ENCODE measurements at regions not wholly inside any gene's neighbourhood (a gene's known extent, or its start where the extent isn't known, plus 50 kb on each side); places are given as distances from the start of the nearest gene placed in this dataset.
"Not testable (repeated sequence)": the region's sequence is repeated elsewhere in the genome, so short reads cannot be mapped to it uniquely, and the experiment has no call there.

GRCh38 chr1:79230751-79231150, 224.2 kb upstream of the ADGRL4 start:
- H3K27me3 Mint-ChIP-seq; H3K4me1 Mint-ChIP-seq; H3K4me3 ChIP-seq (ENCODE audit: low read depth, low read length); H3K9me3 ChIP-seq (ENCODE audit: control insufficient read depth in 2 of 2, low read length in 2 of 2); H3K27ac ChIP-seq (ENCODE audit: insufficient read depth, low read length, poor library complexity, severe bottlenecking); DNase-seq; H3K36me3 Mint-ChIP-seq; H3K27me3 ChIP-seq (ENCODE audit: control insufficient read depth, insufficient read depth, low read length); H3K4me1 ChIP-seq (ENCODE audit: control insufficient read depth, insufficient read depth, low read length, poor library complexity, severe bottlenecking); H3K4me3 Mint-ChIP-seq; H3K27ac Mint-ChIP-seq; H3K36me3 ChIP-seq (ENCODE audit: control insufficient read depth, insufficient read depth, low read length); ATAC-seq (ENCODE audit: low read depth in 2 of 2): not testable (repeated sequence)
- peaks cover 0 to 16% (median 5%) of the 10 kb centered on the region in 7 donors for H3K9me3 Mint-ChIP-seq

- peaks cover 0 to 29% (median 4%) of the 10 kb centered on the region in 7 donors for H3K9me3 Mint-ChIP-seq
- no peaks in the 10 kb centered on the region for H3K27me3 Mint-ChIP-seq
- H3K36me3 Mint-ChIP-seq, result no peaks in the 10 kb centered on the region
- H3K27ac ChIP-seq (ENCODE audit: insufficient read depth, low read length, poor library complexity, severe bottlenecking), result no peak overlapping the region
- H3K4me1 Mint-ChIP-seq, result no peaks in the 10 kb centered on the region
- no peak overlapping the region for H3K27ac Mint-ChIP-seq
- H3K36me3 ChIP-seq (ENCODE audit: control insufficient read depth, insufficient read depth, low read length), result no peaks in the 10 kb centered on the region
- H3K4me1 ChIP-seq (ENCODE audit: control insufficient read depth, insufficient read depth, low read length, poor library complexity, severe bottlenecking), result no peaks in the 10 kb centered on the region
- H3K4me3 Mint-ChIP-seq, result no peak overlapping the region
- ATAC-seq (ENCODE audit: low read depth in 2 of 2) (no peak), DNase-seq (no peak)
- no peak overlapping the region for H3K4me3 ChIP-seq (ENCODE audit: low read depth, low read length)
- H3K27me3 ChIP-seq (ENCODE audit: control insufficient read depth, insufficient read depth, low read length), result no peaks in the 10 kb centered on the region
- H3K9me3 ChIP-seq (ENCODE audit: control insufficient read depth in 2 of 2, low read length in 2 of 2), result peaks cover 0 to 3% of the 10 kb centered on the region in 2 experiments
Measured at GRCh38 chr1:79226963-79227362, 220.4 kb upstream of the ADGRL4 start.

DNA sequence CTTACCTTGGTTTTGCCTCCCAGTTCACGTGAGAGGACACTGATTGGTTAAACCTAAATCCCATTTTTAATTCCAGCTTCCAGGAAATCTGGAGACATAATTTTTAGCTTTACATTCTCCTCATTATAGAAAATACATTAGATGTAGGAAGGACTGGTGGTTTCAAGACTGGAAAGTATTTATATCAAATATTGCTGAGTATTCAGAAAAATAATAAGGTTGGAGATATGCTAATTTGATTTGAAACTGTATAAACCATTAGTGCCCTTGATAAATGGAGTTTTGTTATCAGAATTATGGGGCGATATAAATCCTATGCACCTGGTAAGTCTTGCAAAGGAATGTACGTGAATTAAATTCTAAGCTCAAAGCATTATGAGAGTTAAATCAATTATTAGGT, 218.0 kb upstream of the ADGRL4 start:
- Histone ChIP-seq H3K4me1 (ENCODE audit: control insufficient read depth, insufficient read depth, low read length, poor library complexity, severe bottlenecking) (no peaks in the 10 kb centered on the region), H3K27me3 (ENCODE audit: control insufficient read depth, insufficient read depth, low read length) (no peaks in the 10 kb centered on the region), H3K36me3 (ENCODE audit: control insufficient read depth, insufficient read depth, low read length) (no peaks in the 10 kb centered on the region), H3K9me3 (ENCODE audit: control insufficient read depth in 2 of 2, low read length in 2 of 2) (peaks cover 3 to 13% of the 10 kb centered on the region in 2 experiments), H3K4me3 (ENCODE audit: low read depth, low read length) (no peak overlapping the region), H3K27ac (ENCODE audit: insufficient read depth, low read length, poor library complexity, severe bottlenecking) (no peak overlapping the region)
- Mint-ChIP-seq H3K27ac (no peak overlapping the region), H3K36me3 (peaks cover 3% of the 10 kb centered on the region), H3K4me3 (no peak overlapping the region), H3K9me3 (peaks cover 0 to 27% (median 8%) of the 10 kb centered on the region in 7 donors), H3K27me3 (no peaks in the 10 kb centered on the region), H3K4me1 (no peaks in the 10 kb centered on the region)
- ATAC-seq (ENCODE audit: low read depth in 2 of 2) (no peak), DNase-seq (no peak)

DNA sequence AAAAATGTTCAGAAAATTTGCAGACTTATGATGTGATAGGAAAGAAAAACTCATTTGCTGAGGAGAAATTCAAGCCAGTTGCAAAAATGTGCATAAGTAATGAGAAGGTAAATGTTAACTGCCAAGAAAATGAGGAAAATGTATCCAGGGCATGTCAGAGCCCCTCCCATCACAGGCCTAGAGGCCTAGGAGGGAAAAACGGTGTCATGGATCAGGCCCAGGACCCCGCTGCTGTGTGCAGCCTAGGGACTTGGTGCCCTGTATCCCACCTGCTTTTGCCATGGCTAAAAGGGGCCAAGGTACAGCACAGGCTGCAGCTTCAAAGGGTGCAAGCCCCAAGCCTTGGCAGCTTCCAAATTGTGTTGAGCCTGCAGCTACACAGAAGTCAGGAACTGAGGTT, 214.0 kb upstream of the ADGRL4 start:
- no peaks in the 10 kb centered on the region for H3K27me3 Mint-ChIP-seq
- Histone ChIP-seq H3K9me3 (ENCODE audit: control insufficient read depth in 2 of 2, low read length in 2 of 2) (peaks cover 3 to 19% of the 10 kb centered on the region in 2 experiments), H3K4me3 (ENCODE audit: low read depth, low read length) (no peak overlapping the region), H3K27ac (ENCODE audit: insufficient read depth, low read length, poor library complexity, severe bottlenecking) (no peak overlapping the region), H3K36me3 (ENCODE audit: control insufficient read depth, insufficient read depth, low read length) (no peaks in the 10 kb centered on the region), H3K4me1 (ENCODE audit: control insufficient read depth, insufficient read depth, low read length, poor library complexity, severe bottlenecking) (no peaks in the 10 kb centered on the region), H3K27me3 (ENCODE audit: control insufficient read depth, insufficient read depth, low read length) (no peaks in the 10 kb centered on the region)
- no peak for DNase-seq
- no peaks in the 10 kb centered on the region for H3K4me1 Mint-ChIP-seq
- H3K4me3 Mint-ChIP-seq, result no peak overlapping the region
- no peak for ATAC-seq (ENCODE audit: low read depth in 2 of 2)
- H3K27ac Mint-ChIP-seq, result peak overlapping the region in 1 of 3 donors; percentile 14
- peaks cover 3% of the 10 kb centered on the region for H3K36me3 Mint-ChIP-seq
- peaks cover 0 to 24% (median 5%) of the 10 kb centered on the region in 7 donors for H3K9me3 Mint-ChIP-seq

- Mint-ChIP-seq H3K4me1 (no peaks in the 10 kb centered on the region), H3K4me3 (no peak overlapping the region), H3K27me3 (no peaks in the 10 kb centered on the region), H3K9me3 (peaks cover 2 to 26% (median 8%) of the 10 kb centered on the region in 7 donors), H3K27ac (no peak overlapping the region), H3K36me3 (peaks cover 3% of the 10 kb centered on the region)
- Histone ChIP-seq H3K36me3 (ENCODE audit: control insufficient read depth, insufficient read depth, low read length) (no peaks in the 10 kb centered on the region), H3K9me3 (ENCODE audit: control insufficient read depth in 2 of 2, low read length in 2 of 2) (peaks cover 0 to 13% of the 10 kb centered on the region in 2 experiments), H3K4me3 (ENCODE audit: low read depth, low read length) (no peak overlapping the region), H3K27ac (ENCODE audit: insufficient read depth, low read length, poor library complexity, severe bottlenecking) (no peak overlapping the region), H3K27me3 (ENCODE audit: control insufficient read depth, insufficient read depth, low read length) (no peaks in the 10 kb centered on the region), H3K4me1 (ENCODE audit: control insufficient read depth, insufficient read depth, low read length, poor library complexity, severe bottlenecking) (no peaks in the 10 kb centered on the region)
- ATAC-seq (ENCODE audit: low read depth in 2 of 2) (no peak), DNase-seq (no peak)
Measured at GRCh38 chr1:79215311-79215710, 208.8 kb upstream of the ADGRL4 start.

DNA sequence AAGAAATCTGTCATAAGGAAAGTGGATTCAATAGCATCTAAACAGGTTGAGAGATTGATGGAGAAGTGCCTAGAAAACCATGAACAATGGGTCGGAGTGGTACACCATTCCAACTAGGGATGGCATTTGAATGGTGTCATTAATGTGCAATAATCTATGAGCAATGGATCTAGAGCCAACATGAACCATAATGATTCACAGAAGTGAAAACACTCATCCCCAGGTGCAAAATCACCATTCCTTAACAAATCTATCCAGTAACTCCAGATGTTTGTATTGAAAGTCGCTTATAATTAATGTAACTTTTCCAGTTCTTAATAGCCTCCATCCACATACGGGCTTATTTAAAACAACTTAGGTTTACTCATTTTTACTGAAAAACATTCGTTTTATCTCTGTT, 201.3 kb upstream of the ADGRL4 start:
- Mint-ChIP-seq H3K9me3 (peaks cover 0 to 9% (median 6%) of the 10 kb centered on the region in 7 donors), H3K4me3 (no peak overlapping the region), H3K27ac (no peak overlapping the region), H3K27me3 (no peaks in the 10 kb centered on the region), H3K36me3 (no peaks in the 10 kb centered on the region), H3K4me1 (no peaks in the 10 kb centered on the region)
- no peak overlapping the region for H3K27ac ChIP-seq (ENCODE audit: insufficient read depth, low read length, poor library complexity, severe bottlenecking)
- H3K27me3 ChIP-seq (ENCODE audit: control insufficient read depth, insufficient read depth, low read length), result no peaks in the 10 kb centered on the region
- no peaks in the 10 kb centered on the region for H3K4me1 ChIP-seq (ENCODE audit: control insufficient read depth, insufficient read depth, low read length, poor library complexity, severe bottlenecking)
- H3K9me3 ChIP-seq (ENCODE audit: control insufficient read depth in 2 of 2, low read length in 2 of 2), result no peaks in the 10 kb centered on the region
- no peak for ATAC-seq (ENCODE audit: low read depth in 2 of 2)
- H3K36me3 ChIP-seq (ENCODE audit: control insufficient read depth, insufficient read depth, low read length), result no peaks in the 10 kb centered on the region
- no peak for DNase-seq
- no peak overlapping the region for H3K4me3 ChIP-seq (ENCODE audit: low read depth, low read length)

DNA sequence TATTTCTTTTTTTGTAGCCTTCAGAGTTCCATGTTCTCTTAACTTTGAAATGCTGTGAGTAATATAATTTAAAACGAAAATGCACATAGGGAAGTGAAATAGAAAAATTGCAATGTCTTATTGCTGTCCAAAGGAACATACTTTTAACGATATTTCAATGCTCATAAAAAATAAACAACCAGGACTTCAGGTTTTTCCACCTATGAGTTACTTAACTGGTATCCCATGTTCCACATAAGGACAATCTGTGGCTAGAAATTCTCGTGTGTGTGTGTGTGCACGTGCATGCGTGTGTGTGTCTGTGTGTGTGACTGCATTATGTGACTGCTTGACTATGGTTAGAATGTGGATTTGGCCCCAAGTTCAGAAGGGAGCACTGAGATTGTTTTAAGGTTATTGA, 200.8 kb upstream of the ADGRL4 start:
- H3K27me3 Mint-ChIP-seq, result no peaks in the 10 kb centered on the region
- Histone ChIP-seq H3K4me3 (ENCODE audit: low read depth, low read length) (no peak overlapping the region), H3K36me3 (ENCODE audit: control insufficient read depth, insufficient read depth, low read length) (no peaks in the 10 kb centered on the region), H3K27ac (ENCODE audit: insufficient read depth, low read length, poor library complexity, severe bottlenecking) (no peak overlapping the region), H3K9me3 (ENCODE audit: control insufficient read depth in 2 of 2, low read length in 2 of 2) (no peaks in the 10 kb centered on the region), H3K4me1 (ENCODE audit: control insufficient read depth, insufficient read depth, low read length, poor library complexity, severe bottlenecking) (no peaks in the 10 kb centered on the region), H3K27me3 (ENCODE audit: control insufficient read depth, insufficient read depth, low read length) (no peaks in the 10 kb centered on the region)
- no peaks in the 10 kb centered on the region for H3K36me3 Mint-ChIP-seq
- DNase-seq (no peak), ATAC-seq (ENCODE audit: low read depth in 2 of 2) (no peak)
- H3K9me3 Mint-ChIP-seq, result peaks cover 0 to 9% (median 6%) of the 10 kb centered on the region in 7 donors
- no peak overlapping the region for H3K4me3 Mint-ChIP-seq
- H3K27ac Mint-ChIP-seq, result no peak overlapping the region
- no peaks in the 10 kb centered on the region for H3K4me1 Mint-ChIP-seq

- Histone ChIP-seq H3K4me3 (ENCODE audit: low read depth, low read length) (no peak overlapping the region), H3K27me3 (ENCODE audit: control insufficient read depth, insufficient read depth, low read length) (no peaks in the 10 kb centered on the region), H3K27ac (ENCODE audit: insufficient read depth, low read length, poor library complexity, severe bottlenecking) (no peak overlapping the region), H3K9me3 (ENCODE audit: control insufficient read depth in 2 of 2, low read length in 2 of 2) (no peaks in the 10 kb centered on the region), H3K4me1 (ENCODE audit: control insufficient read depth, insufficient read depth, low read length, poor library complexity, severe bottlenecking) (no peaks in the 10 kb centered on the region), H3K36me3 (ENCODE audit: control insufficient read depth, insufficient read depth, low read length) (no peaks in the 10 kb centered on the region)
- Mint-ChIP-seq H3K36me3 (no peaks in the 10 kb centered on the region), H3K4me3 (no peak overlapping the region), H3K9me3 (peaks cover 0 to 8% (median 2%) of the 10 kb centered on the region in 7 donors), H3K4me1 (no peaks in the 10 kb centered on the region), H3K27ac (no peak overlapping the region), H3K27me3 (no peaks in the 10 kb centered on the region)
- no peak for DNase-seq
- ATAC-seq (ENCODE audit: low read depth in 2 of 2), result no peak
Measured at GRCh38 chr1:79204779-79205479, 198.4 kb upstream of the ADGRL4 start.
